Right lobe of liver (tissue), 4 donors: ENCODE measurements at regions not wholly inside any gene's neighbourhood (a gene's known extent, or its start where the extent isn't known, plus 50 kb on each side); places are given as distances from the start of the nearest gene placed in this dataset.

Source experiments
- POLR2A ChIP-seq: fragments of 450-650 bp; IDR thresholded peaks from one replicate; pipeline ENCODE4 v1.6.1; 2017; ENCODE audit warnings: antibody characterized with exemption, mild to moderate bottlenecking
- TF ChIP-seq, protein P1 (sequence below), 4 donors: fragments of 200-600 bp in 3 of 4; fragments of 450-650 bp in 1 of 4; IDR thresholded peaks; one replicate each; pipeline versions ENCODE4 v1.5.1 to v1.8.0; 2016 to 2022; ENCODE audit warnings: antibody characterized with exemption in 4 of 4, mild to moderate bottlenecking in 2 of 4
- donor health status: DM: no; HTN: no; CAD: no.
- donor health status: DM: no; HTN: no; CAD: no.
- donor health status: DM: no; HTN: yes; CAD: no.

DNA sequence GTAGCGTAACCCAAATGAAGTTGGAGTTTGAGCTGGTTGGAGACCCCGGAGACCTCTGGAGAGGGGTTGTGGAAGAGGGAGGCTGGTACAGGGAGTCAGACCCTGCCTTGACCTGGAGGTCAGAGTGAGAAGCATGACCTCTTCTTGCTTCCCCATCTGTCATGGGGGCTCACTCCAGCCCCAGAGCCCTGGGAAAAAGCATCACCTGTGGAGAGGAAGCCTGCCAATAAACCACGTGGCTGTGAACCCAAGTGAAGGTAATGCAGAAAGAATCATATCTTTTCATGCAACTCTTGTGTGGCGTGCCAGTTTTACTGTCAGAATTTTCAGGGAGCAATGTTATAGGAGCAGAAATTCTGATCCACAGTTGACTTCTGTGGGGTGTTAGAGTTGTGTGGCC lies 178.5 kb upstream of the PRICKLE1 start:
- TF ChIP-seq, protein P1, sequence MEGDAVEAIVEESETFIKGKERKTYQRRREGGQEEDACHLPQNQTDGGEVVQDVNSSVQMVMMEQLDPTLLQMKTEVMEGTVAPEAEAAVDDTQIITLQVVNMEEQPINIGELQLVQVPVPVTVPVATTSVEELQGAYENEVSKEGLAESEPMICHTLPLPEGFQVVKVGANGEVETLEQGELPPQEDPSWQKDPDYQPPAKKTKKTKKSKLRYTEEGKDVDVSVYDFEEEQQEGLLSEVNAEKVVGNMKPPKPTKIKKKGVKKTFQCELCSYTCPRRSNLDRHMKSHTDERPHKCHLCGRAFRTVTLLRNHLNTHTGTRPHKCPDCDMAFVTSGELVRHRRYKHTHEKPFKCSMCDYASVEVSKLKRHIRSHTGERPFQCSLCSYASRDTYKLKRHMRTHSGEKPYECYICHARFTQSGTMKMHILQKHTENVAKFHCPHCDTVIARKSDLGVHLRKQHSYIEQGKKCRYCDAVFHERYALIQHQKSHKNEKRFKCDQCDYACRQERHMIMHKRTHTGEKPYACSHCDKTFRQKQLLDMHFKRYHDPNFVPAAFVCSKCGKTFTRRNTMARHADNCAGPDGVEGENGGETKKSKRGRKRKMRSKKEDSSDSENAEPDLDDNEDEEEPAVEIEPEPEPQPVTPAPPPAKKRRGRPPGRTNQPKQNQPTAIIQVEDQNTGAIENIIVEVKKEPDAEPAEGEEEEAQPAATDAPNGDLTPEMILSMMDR (IDR thresholded peaks at IDR 0.05): no peak
- no peak for TF ChIP-seq POLR2A
